Heart right ventricle (tissue), 16 donors: ENCODE measurements at regions not wholly inside any gene's neighbourhood (a gene's known extent, or its start where the extent isn't known, plus 50 kb on each side); places are given as distances from the start of the nearest gene placed in this dataset.

Experiments
- ATAC-seq, 8 donors: fragments of 200-7000 bp; cut with Tn5 transposase; one replicate each; pipeline ENCODE4 v1.9.1; 2020; ENCODE audit warnings: mild to moderate bottlenecking in 8 of 8, moderate library complexity in 8 of 8, moderate number of reproducible peaks in 1 of 8
- DNase-seq, 2 donors: peaks; one replicate each; pipeline ENCODE4 v3.0.0-alpha.2; 2020
- H3K27ac ChIP-seq, 10 donors: fragments of 200-600 bp; sonication (generic) in 2 of 10; one replicate each; pipeline versions ENCODE4 v1.5.0 to v1.8.0; 2020 to 2022; ENCODE audit warnings: mild to moderate bottlenecking in 3 of 10
- H3K27me3 ChIP-seq, 7 donors: fragments of 200-600 bp; one replicate each; pipeline ENCODE4 v1.8.0; 2021 to 2022; ENCODE audit warnings: mild to moderate bottlenecking in 2 of 7
- H3K36me3 ChIP-seq, 9 donors: fragments of 200-600 bp; sonication (generic) in 1 of 9; one replicate each; pipeline versions ENCODE4 v1.5.0 to v1.8.0; 2020 to 2022; ENCODE audit warnings: mild to moderate bottlenecking in 2 of 9
- H3K4me1 ChIP-seq, 9 donors: fragments of 200-600 bp; sonication (generic) in 1 of 9; one replicate each; pipeline versions ENCODE4 v1.5.0 to v1.8.0; 2020 to 2022; ENCODE audit warnings: mild to moderate bottlenecking in 4 of 9
- H3K4me3 ChIP-seq, 10 donors: fragments of 200-600 bp; sonication (generic) in 2 of 10; one replicate each; pipeline versions ENCODE4 v1.5.0 to v1.8.0; 2020 to 2022; ENCODE audit warnings: mild to moderate bottlenecking in 7 of 10, moderate library complexity in 2 of 10
- H3K9me3 ChIP-seq, 11 donors: fragments of 200-600 bp in 10 of 11; sonication (generic) in 2 of 11; one replicate each; pipeline versions ENCODE4 v1.5.0 to v1.8.0; 2013 to 2022; ENCODE audit warnings: mild to moderate bottlenecking in 2 of 11, control low read depth in 1 of 11, moderate library complexity in 1 of 11
- WGBS, 2 donors: extraction: QIAGEN DNeasy Blood & Tissue Kit; methylation state at CpG; one replicate each; pipeline ENCODE4 v1.1.7; 2013; ENCODE audit warnings: inconsistent platforms in 1 of 2; 5-methylcytosine and 5-hydroxymethylcytosine counted together
- intact Hi-C, 10 donors: fragments of 100-400 bp; cut with DNase I; formaldehyde crosslinking; loops; one replicate each; pipeline versions ENCODE4 v1.11.1 to v1.14.2; 2022
- TF ChIP-seq, protein P1 (sequence below), 9 donors: fragments of 200-600 bp; sonication (generic) in 2 of 9; IDR thresholded peaks; one replicate each; pipeline versions ENCODE4 v1.5.0 to v1.8.0; 2021 to 2022; ENCODE audit warnings: antibody characterized with exemption in 9 of 9, mild to moderate bottlenecking in 5 of 9, moderate library complexity in 1 of 9
- donor health status: Arrhythmogenic right ventricular cardiomyopathy.
- donor health status: ischemic (EF 13 %, LVEDD 7.1; RV severe dilation, severe dysfunction).
- donor health status: healthy with polysubstance abuse.
- donor health status: DM: no; HTN: yes; CAD: no.
- donor health status: DM: no; HTN: no; CAD: no.
- donor health status: ischemic (EF 25% LVEDD 6.9; RV normal size, moderate dysfunction).
- donor health status: ischemic (EF 25% LVEDD 5.7; RV mildly dilated, moderate dysfunction).
- donor health status: healthy.
- donor health status: DM: yes; HTN: yes; CAD: no.
- donor health status: Ischemic cardiomyopathy.
- donor health status: ischemic (EF 35%, LVEDD 5.7; RV mildly dilated, moderate dysfunction).
- donor health status: nonischemic (EF 11% LVEDD 7.7; RV severe dilation, severe dysfunction).
- donor health status: DM: yes; HTN: yes; CAD: no.
- donor health status: PGD.
- donor health status: ischemic (EF 29% LVEDD 5.4; RV normal size, mild dysfunction).
- donor health status: nonischemic (EF 23%, LVEDD 6.1; RV moderate dilation, normal function).

- H3K27me3 ChIP-seq: peaks cover 0 to 18% (median 0%) of the 10 kb centered on the region in 7 donors
- WGBS, 2 donors: 78 to 79% methylated on average over 4 of the region's 4 CpGs
- DNase-seq: no peak
These were observed 1421.5 kb downstream of the BRD1 start for GRCh38 chr22:48406161-48406560.

DNA sequence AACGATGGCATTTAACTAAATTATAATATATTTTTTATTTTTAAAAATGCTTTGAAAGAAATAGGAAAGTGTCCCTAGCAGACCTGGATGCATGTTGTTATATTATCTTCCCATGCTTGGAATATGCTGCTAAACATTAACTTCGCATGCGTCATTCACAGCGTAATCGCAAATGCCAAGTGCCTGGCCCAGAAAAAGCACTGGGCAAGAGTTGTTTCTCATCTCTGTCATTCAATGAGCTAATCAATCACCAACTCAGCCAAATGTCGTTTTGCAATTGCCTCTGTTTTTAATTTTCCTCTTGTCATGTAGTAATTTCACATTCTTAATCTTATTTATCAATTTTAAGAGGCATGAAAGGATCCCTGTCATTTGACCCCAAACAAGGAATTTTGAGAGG, 1421.9 kb downstream of the BRD1 start:
- peaks cover 0 to 9% (median 0%) of the 10 kb centered on the region in 11 donors for H3K9me3 ChIP-seq
- no peak for ATAC-seq
- H3K36me3 ChIP-seq: no peaks in the 10 kb centered on the region
- intact Hi-C loops: no loop called here
- H3K4me3 ChIP-seq: no peak overlapping the region
- no peaks in the 10 kb centered on the region for H3K4me1 ChIP-seq
- TF ChIP-seq, protein P1, sequence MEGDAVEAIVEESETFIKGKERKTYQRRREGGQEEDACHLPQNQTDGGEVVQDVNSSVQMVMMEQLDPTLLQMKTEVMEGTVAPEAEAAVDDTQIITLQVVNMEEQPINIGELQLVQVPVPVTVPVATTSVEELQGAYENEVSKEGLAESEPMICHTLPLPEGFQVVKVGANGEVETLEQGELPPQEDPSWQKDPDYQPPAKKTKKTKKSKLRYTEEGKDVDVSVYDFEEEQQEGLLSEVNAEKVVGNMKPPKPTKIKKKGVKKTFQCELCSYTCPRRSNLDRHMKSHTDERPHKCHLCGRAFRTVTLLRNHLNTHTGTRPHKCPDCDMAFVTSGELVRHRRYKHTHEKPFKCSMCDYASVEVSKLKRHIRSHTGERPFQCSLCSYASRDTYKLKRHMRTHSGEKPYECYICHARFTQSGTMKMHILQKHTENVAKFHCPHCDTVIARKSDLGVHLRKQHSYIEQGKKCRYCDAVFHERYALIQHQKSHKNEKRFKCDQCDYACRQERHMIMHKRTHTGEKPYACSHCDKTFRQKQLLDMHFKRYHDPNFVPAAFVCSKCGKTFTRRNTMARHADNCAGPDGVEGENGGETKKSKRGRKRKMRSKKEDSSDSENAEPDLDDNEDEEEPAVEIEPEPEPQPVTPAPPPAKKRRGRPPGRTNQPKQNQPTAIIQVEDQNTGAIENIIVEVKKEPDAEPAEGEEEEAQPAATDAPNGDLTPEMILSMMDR (IDR thresholded peaks at IDR 0.05): no peak
- peaks cover 0 to 15% (median 0%) of the 10 kb centered on the region in 7 donors for H3K27me3 ChIP-seq
- WGBS, 2 donors: 77 to 80% methylated on average over 6 of the region's 6 CpGs
- H3K27ac ChIP-seq: no peak overlapping the region
- no peak for DNase-seq

More at GRCh38 chr22:48406161-48406560, 1421.5 kb downstream of the BRD1 start:
- H3K4me3 ChIP-seq: no peak overlapping the region
- H3K27ac ChIP-seq: no peak overlapping the region
- H3K36me3 ChIP-seq: no peaks in the 10 kb centered on the region
- intact Hi-C loops: no loop called here
- TF ChIP-seq, protein P1 (IDR thresholded peaks at IDR 0.05): no peak
- no peak for ATAC-seq
- peaks cover 0 to 9% (median 0%) of the 10 kb centered on the region in 11 donors for H3K9me3 ChIP-seq
- H3K4me1 ChIP-seq: no peaks in the 10 kb centered on the region

GRCh38 chr22:48404801-48405447, 1422.7 kb downstream of the BRD1 start:
- H3K4me3 ChIP-seq: no peak overlapping the region
- H3K4me1 ChIP-seq: no peaks in the 10 kb centered on the region
- H3K9me3 ChIP-seq: peaks cover 0 to 9% (median 0%) of the 10 kb centered on the region in 11 donors
- intact Hi-C loops: no loop called here
- ATAC-seq (no peak), DNase-seq (no peak)
- TF ChIP-seq, protein P1 (IDR thresholded peaks at IDR 0.05): no peak
- WGBS, 2 donors: 72 to 77% methylated on average over 16 of the region's 16 CpGs
- H3K27ac ChIP-seq: no peak overlapping the region
- H3K27me3 ChIP-seq: peaks cover 0 to 18% (median 0%) of the 10 kb centered on the region in 7 donors
- H3K36me3 ChIP-seq: no peaks in the 10 kb centered on the region

DNA sequence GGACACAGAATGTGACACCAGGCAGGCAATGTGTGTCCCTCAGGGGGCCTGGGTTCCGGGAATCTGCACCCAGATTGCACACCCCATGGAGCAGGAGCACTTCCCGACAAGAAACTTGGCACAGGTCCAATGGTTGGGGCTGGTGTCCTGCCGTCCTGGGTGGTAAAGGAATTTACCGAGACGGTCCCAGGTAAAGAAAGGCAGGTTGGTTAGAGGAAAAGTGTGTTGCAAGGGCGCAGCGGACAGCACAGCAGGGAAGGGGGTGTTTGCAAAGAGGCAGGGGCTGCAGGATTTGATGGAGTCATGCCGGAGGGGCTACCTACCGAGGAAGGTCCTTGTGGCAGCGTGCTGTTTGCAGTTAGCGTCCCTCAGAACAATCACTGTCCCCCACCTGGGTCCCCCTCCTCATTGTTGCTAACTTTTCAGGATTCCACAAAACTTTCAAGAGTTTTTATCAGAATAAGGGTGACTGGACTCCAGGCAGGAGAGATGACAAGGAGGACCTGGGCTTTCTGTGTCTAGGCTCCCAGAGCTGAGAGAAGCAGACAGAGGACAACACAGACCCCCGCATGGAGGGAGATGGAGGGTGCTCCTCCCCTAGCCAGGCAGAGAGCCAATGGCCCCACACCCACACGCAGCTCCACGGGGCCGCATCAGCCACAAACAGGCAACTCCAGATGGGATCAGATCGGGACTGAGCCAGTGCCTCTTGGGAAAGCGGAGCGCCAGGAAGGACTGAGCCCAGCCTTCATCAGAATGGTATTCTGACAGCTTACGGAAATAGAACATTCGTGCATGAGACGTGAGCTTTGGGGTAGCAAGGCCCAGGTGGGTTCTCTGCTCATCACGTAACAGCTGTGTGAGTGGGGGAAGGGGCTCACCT, 1423.9 kb downstream of the BRD1 start:
- Histone ChIP-seq H3K9me3 (peaks cover 0 to 7% (median 0%) of the 10 kb centered on the region in 11 donors), H3K27ac (no peak overlapping the region), H3K4me3 (no peak overlapping the region), H3K27me3 (peaks cover 0 to 22% (median 0%) of the 10 kb centered on the region in 7 donors), H3K4me1 (no peaks in the 10 kb centered on the region), H3K36me3 (no peaks in the 10 kb centered on the region)
- intact Hi-C loops: no loop called here
- no peak for ATAC-seq
- TF ChIP-seq, protein P1 (IDR thresholded peaks at IDR 0.05): no peak
- DNase-seq: no peak
- 64 to 67% methylated on average over 22 of the region's 22 CpGs for WGBS, 2 donors
